Gastrocnemius medialis (tissue), 4 donors: ENCODE measurements at regions not wholly inside any gene's neighbourhood (a gene's known extent, or its start where the extent isn't known, plus 50 kb on each side); places are given as distances from the start of the nearest gene placed in this dataset.

Experiments
- ATAC-seq, 2 donors: fragments of 150-250 bp; one replicate each; pipeline ENCODE4 v1.9.1; 2016
- DNase-seq, 2 donors: peaks; one replicate each; pipeline ENCODE4 v3.0.0-alpha.2; 2019
- H3K27ac ChIP-seq, 4 donors: fragments of 200-600 bp; sonication (generic); 1 replicate in 1 of 4; 2 replicates in 3 of 4; pipeline ENCODE4 v1.5.1; 2016 to 2018; ENCODE audit warnings: mild to moderate bottlenecking in 2 of 4, moderate library complexity in 1 of 4
- H3K27me3 ChIP-seq, 3 donors: fragments of 200-600 bp; sonication (generic) in 2 of 3; 1 replicate in 1 of 3; 2 replicates in 2 of 3; pipeline versions ENCODE4 v1.5.1 to v1.6.0; 2016 to 2019; ENCODE audit warnings: mild to moderate bottlenecking in 1 of 3, moderate library complexity in 1 of 3
- H3K36me3 ChIP-seq, 2 donors: fragments of 200-600 bp; sonication (generic) in 1 of 2; one replicate each; pipeline ENCODE4 v1.5.1; 2017 to 2018
- H3K4me1 ChIP-seq, 2 donors: fragments of 200-600 bp; sonication (generic) in 1 of 2; one replicate each; pipeline ENCODE4 v1.5.1; 2016 to 2017; ENCODE audit warnings: mild to moderate bottlenecking in 2 of 2
- H3K4me3 ChIP-seq, 4 donors: fragments of 200-600 bp; sonication (generic) in 3 of 4; 1 replicate in 1 of 4; 2 replicates in 3 of 4; pipeline ENCODE4 v1.5.1; 2016 to 2019; ENCODE audit warnings: mild to moderate bottlenecking in 2 of 4
- H3K9me3 ChIP-seq, 3 donors: fragments of 200-600 bp; sonication (generic) in 2 of 3; 1 replicate in 1 of 3; 2 replicates in 2 of 3; pipeline ENCODE4 v1.5.1; 2016 to 2019
- CTCF ChIP-seq, 5 experiments: fragments of 450-650 bp in 3 of 5; fragments of 200-600 bp in 2 of 5; sonication (generic) in 2 of 5; IDR thresholded peaks in 4 of 5; conservative IDR thresholded peaks in 1 of 5; 1 replicate in 4 of 5; 2 replicates in 1 of 5; pipeline ENCODE4 v1.5.1; 2016 to 2019; ENCODE audit warnings: antibody characterized with exemption in 5 of 5, mild to moderate bottlenecking in 3 of 5, moderate library complexity in 3 of 5
- POLR2A ChIP-seq, 2 donors: fragments of 450-650 bp; IDR thresholded peaks; one replicate each; pipeline ENCODE4 v1.6.1; 2017; ENCODE audit warnings: antibody characterized with exemption in 2 of 2, mild to moderate bottlenecking in 2 of 2, moderate library complexity in 2 of 2
- in situ Hi-C, 4 donors: fragments of 200-750 bp; cut with MboI; loops; one replicate each; pipeline versions ENCODE4 v1.15.0 to v1.8.0; 2017; ENCODE audit warnings: low sequenced_read_pairs in 4 of 4
- intact Hi-C: fragments of 100-400 bp; cut with DNase I; formaldehyde crosslinking; loops from one replicate; pipeline ENCODE4 v1.15.1; 2023; ENCODE audit warnings: low total_unique reads

DNA sequence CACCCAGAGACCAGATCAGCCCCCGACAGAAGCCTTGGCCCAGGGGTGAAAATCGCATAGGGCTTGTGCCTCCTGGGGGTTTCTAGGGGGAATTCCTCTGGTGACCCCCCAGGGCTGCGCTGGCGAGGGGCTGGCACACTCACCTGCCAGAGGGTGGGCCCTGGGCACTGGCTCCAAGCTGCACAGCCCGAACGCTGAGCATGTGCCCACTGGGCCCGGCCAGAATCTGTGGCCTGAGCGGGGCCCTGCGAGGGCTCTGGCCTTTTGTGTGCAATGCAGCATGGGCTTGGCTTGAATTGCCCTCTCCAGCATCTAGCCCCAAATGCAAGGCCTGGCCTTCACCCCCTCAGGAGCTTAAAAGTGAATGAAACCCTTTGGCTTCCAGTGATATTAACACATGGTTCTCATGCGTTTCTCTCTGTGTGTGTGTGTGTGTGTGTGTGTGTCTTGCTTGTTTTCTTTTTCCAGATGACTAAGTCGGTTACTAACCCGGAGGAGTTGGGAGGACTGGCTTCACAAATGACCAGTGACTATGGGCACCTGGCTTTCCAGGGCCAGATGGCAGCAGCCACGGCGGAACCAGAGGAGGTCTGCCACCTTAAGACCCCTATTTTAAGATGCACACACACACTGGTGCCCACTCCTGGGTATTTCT, 259.1 kb upstream of the TPM1 start:
- TF ChIP-seq CTCF (IDR thresholded peaks at IDR 0.05 in 4 of 5, conservative IDR thresholded peaks at IDR 0.05 in 1 of 5) (no peak), POLR2A (IDR thresholded peaks at IDR 0.05) (no peak)
- in situ Hi-C loops (loop anchor here in 1 of 4 donors (10.0 kb wide), 1 partner anchor 311 kb away; no protein-coding TSS in a partner anchor), intact Hi-C loops (loop anchor here (2.0 kb wide), 1 partner anchor 309 kb away; no protein-coding TSS in a partner anchor)
- H3K4me3 ChIP-seq = no peak overlapping the region
- H3K36me3 ChIP-seq = no peaks in the 10 kb centered on the region
- no peaks in the 10 kb centered on the region for H3K9me3 ChIP-seq
- H3K27ac ChIP-seq = no peak overlapping the region
- no peak for ATAC-seq
- peaks cover 0 to 11% of the 10 kb centered on the region in 2 donors for H3K4me1 ChIP-seq
- DNase-seq = no peak
- no peaks in the 10 kb centered on the region for H3K27me3 ChIP-seq

- Histone ChIP-seq H3K9me3 (no peaks in the 10 kb centered on the region), H3K36me3 (no peaks in the 10 kb centered on the region), H3K4me1 (peaks cover 0 to 11% of the 10 kb centered on the region in 2 donors), H3K27me3 (no peaks in the 10 kb centered on the region), H3K4me3 (no peak overlapping the region), H3K27ac (no peak overlapping the region)
- ATAC-seq (no peak), DNase-seq (no peak)
- TF ChIP-seq CTCF (IDR thresholded peaks at IDR 0.05 in 4 of 5, conservative IDR thresholded peaks at IDR 0.05 in 1 of 5) = no peak
- no peak for TF ChIP-seq POLR2A (IDR thresholded peaks at IDR 0.05)
- in situ Hi-C loops (loop anchor here in 2 of 4 donors (5.0 to 10.0 kb wide), 2 partner anchors 306 to 309 kb away; no protein-coding TSS in a partner anchor), intact Hi-C loops (no loop called here)
Observed at GRCh38 chr15:62785881-62786828, 256.4 kb upstream of the TPM1 start.

DNA sequence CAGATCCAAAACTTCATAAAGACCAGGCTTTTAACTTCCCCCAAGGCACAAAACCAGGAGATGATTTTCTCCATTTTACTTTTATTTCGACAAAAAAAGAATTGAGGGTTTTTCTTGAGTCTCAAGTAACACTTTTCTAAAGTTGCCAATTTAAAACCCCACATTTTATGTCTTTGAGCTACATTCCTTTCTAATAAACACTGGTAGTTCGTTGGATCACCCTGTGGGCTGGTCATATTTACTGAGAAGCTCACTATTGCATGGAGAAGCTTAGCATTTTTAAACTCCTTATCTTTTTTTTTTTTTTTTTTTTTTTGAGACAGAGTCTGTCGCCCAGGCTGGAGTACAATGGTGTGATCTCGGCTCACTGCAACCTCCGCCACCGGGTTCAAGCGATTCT, 255.1 kb upstream of the TPM1 start:
- ATAC-seq = no peak

DNA sequence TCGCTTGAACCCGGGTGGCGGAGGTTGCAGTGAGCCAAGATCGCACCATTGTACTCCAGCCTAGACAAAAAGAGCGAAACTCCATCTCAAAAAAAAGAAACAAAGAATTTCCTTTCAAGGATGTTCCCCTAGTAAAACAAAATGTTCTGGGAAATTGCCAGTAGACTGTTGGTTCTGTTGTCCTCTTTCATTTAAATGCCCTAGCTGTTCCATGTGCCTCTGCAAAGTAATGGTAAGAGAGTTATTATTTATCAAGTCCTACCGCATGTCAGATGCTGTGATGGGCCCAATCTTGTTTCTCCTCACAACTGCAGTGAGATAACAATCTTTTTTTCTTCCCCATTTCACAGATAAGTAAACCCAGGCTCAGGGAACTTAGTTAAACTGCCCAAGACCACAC, 254.3 kb upstream of the TPM1 start:
- DNase-seq (no peak), ATAC-seq (no peak)
- no peak overlapping the region for H3K27ac ChIP-seq
- in situ Hi-C loops = loop anchor here in 2 of 4 donors (5.0 to 10.0 kb wide), 2 partner anchors 304 to 307 kb away; no protein-coding TSS in a partner anchor
- no peaks in the 10 kb centered on the region for H3K4me1 ChIP-seq
- intact Hi-C loops = no loop called here
- H3K27me3 ChIP-seq = no peaks in the 10 kb centered on the region
- TF ChIP-seq CTCF (IDR thresholded peaks at IDR 0.05 in 4 of 5, conservative IDR thresholded peaks at IDR 0.05 in 1 of 5) (no peak), POLR2A (IDR thresholded peaks at IDR 0.05) (no peak)
- H3K4me3 ChIP-seq = no peak overlapping the region
- H3K9me3 ChIP-seq = no peaks in the 10 kb centered on the region
- no peaks in the 10 kb centered on the region for H3K36me3 ChIP-seq

More for the DNA sequence above, 255.1 kb upstream of the TPM1 start:
- Histone ChIP-seq H3K27ac (no peak overlapping the region), H3K9me3 (no peaks in the 10 kb centered on the region), H3K4me3 (no peak overlapping the region), H3K4me1 (peaks cover 0 to 5% of the 10 kb centered on the region in 2 donors), H3K27me3 (no peaks in the 10 kb centered on the region), H3K36me3 (no peaks in the 10 kb centered on the region)
- intact Hi-C loops = no loop called here
- in situ Hi-C loops = loop anchor here in 2 of 4 donors (5.0 to 10.0 kb wide), 2 partner anchors 305 to 307 kb away; no protein-coding TSS in a partner anchor
- DNase-seq = no peak
- no peak for TF ChIP-seq CTCF (IDR thresholded peaks at IDR 0.05 in 4 of 5, conservative IDR thresholded peaks at IDR 0.05 in 1 of 5)
- no peak for TF ChIP-seq POLR2A (IDR thresholded peaks at IDR 0.05)
